ENCODE measurements at regions not wholly inside any gene's neighbourhood (a gene's known extent, or its start where the extent isn't known, plus 50 kb on each side); places are given as distances from the start of the nearest gene placed in this dataset.

GRCh38 chr7:42332605-42333222 is 95.7 kb upstream of the GLI3 start:
- no peaks in the 10 kb centered on the region for H3K4me1 ChIP-seq (ENCODE audit: control insufficient read depth in 1 of 2, insufficient read depth in 1 of 2, low read depth in 1 of 2, low read length in 1 of 2)
- no peak overlapping the region for H3K27ac ChIP-seq
- peaks cover 7% of the 10 kb centered on the region for H3K9me3 ChIP-seq
- H3K4me3 ChIP-seq (ENCODE audit: low read depth in 1 of 2, low read length in 1 of 2), result no peak overlapping the region
- H3K27me3 ChIP-seq, result no peaks in the 10 kb centered on the region
- H3K36me3 ChIP-seq, result no peaks in the 10 kb centered on the region
- TF ChIP-seq CTCF (IDR thresholded peaks at IDR 0.05), result no peak

- Histone ChIP-seq H3K9me3 (no peaks in the 10 kb centered on the region), H3K4me3 (ENCODE audit: low read depth in 1 of 2, low read length in 1 of 2) (no peak overlapping the region), H3K4me1 (ENCODE audit: control insufficient read depth in 1 of 2, insufficient read depth in 1 of 2, low read depth in 1 of 2, low read length in 1 of 2) (no peaks in the 10 kb centered on the region), H3K27ac (no peak overlapping the region), H3K27me3 (no peaks in the 10 kb centered on the region), H3K36me3 (no peaks in the 10 kb centered on the region)
- no peak for TF ChIP-seq CTCF (IDR thresholded peaks at IDR 0.05)
Observed at GRCh38 chr7:42319631-42320030, 82.6 kb upstream of the GLI3 start.

- TF ChIP-seq CTCF (IDR thresholded peaks at IDR 0.05), result no peak
- H3K36me3 ChIP-seq, result no peaks in the 10 kb centered on the region
- no peak overlapping the region for H3K27ac ChIP-seq
- H3K27me3 ChIP-seq, result no peaks in the 10 kb centered on the region
- H3K4me3 ChIP-seq (ENCODE audit: low read depth in 1 of 2, low read length in 1 of 2), result no peak overlapping the region
- no peaks in the 10 kb centered on the region for H3K9me3 ChIP-seq
- no peaks in the 10 kb centered on the region for H3K4me1 ChIP-seq (ENCODE audit: control insufficient read depth in 1 of 2, insufficient read depth in 1 of 2, low read depth in 1 of 2, low read length in 1 of 2)
Observed at GRCh38 chr7:42315631-42316030, 78.6 kb upstream of the GLI3 start.

GRCh38 chr7:42315103-42315502 is 78.1 kb upstream of the GLI3 start:
- H3K4me1 ChIP-seq (ENCODE audit: control insufficient read depth in 1 of 2, insufficient read depth in 1 of 2, low read depth in 1 of 2, low read length in 1 of 2), result no peaks in the 10 kb centered on the region
- no peak overlapping the region for H3K4me3 ChIP-seq (ENCODE audit: low read depth in 1 of 2, low read length in 1 of 2)
- H3K9me3 ChIP-seq, result no peaks in the 10 kb centered on the region
- TF ChIP-seq CTCF (IDR thresholded peaks at IDR 0.05), result no peak
- H3K27ac ChIP-seq, result no peak overlapping the region
- no peaks in the 10 kb centered on the region for H3K27me3 ChIP-seq
- H3K36me3 ChIP-seq, result no peaks in the 10 kb centered on the region

GRCh38 chr7:42314696-42315095 is 77.7 kb upstream of the GLI3 start:
- H3K36me3 ChIP-seq, result no peaks in the 10 kb centered on the region
- H3K27me3 ChIP-seq, result no peaks in the 10 kb centered on the region
- no peaks in the 10 kb centered on the region for H3K4me1 ChIP-seq (ENCODE audit: control insufficient read depth in 1 of 2, insufficient read depth in 1 of 2, low read depth in 1 of 2, low read length in 1 of 2)
- no peak for TF ChIP-seq CTCF (IDR thresholded peaks at IDR 0.05)
- no peak overlapping the region for H3K4me3 ChIP-seq (ENCODE audit: low read depth in 1 of 2, low read length in 1 of 2)
- no peaks in the 10 kb centered on the region for H3K9me3 ChIP-seq
- H3K27ac ChIP-seq, result no peak overlapping the region

GRCh38 chr7:42311195-42311594 is 74.2 kb upstream of the GLI3 start:
- no peaks in the 10 kb centered on the region for H3K4me1 ChIP-seq (ENCODE audit: control insufficient read depth in 1 of 2, insufficient read depth in 1 of 2, low read depth in 1 of 2, low read length in 1 of 2)
- no peak for TF ChIP-seq CTCF (IDR thresholded peaks at IDR 0.05)
- no peaks in the 10 kb centered on the region for H3K27me3 ChIP-seq
- H3K27ac ChIP-seq, result no peak overlapping the region
- H3K4me3 ChIP-seq (ENCODE audit: low read depth in 1 of 2, low read length in 1 of 2), result no peak overlapping the region
- no peaks in the 10 kb centered on the region for H3K36me3 ChIP-seq
- H3K9me3 ChIP-seq, result no peaks in the 10 kb centered on the region
